Skeletal muscle satellite cell (primary cell): ENCODE measurements at regions not wholly inside any gene's neighbourhood (a gene's known extent, or its start where the extent isn't known, plus 50 kb on each side); places are given as distances from the start of the nearest gene placed in this dataset.

ENCODE experiments used
- H3K27me3 ChIP-seq: 2 replicates; pipeline ENCODE4 v1.7.0; 2013; ENCODE audit warnings: low read length; ENCODE audit not compliant: control insufficient read depth, insufficient read depth
- H3K36me3 ChIP-seq: 2 replicates; pipeline ENCODE4 v1.7.0; 2013; ENCODE audit warnings: mild to moderate bottlenecking, control low read depth, low read length; ENCODE audit not compliant: insufficient read depth
- H3K4me1 ChIP-seq: 2 replicates; pipeline ENCODE4 v1.7.0; 2013; ENCODE audit warnings: low read length; ENCODE audit not compliant: control insufficient read depth, insufficient read depth
- H3K4me2 ChIP-seq: 2 replicates; pipeline ENCODE4 v1.7.0; 2013; ENCODE audit warnings: mild to moderate bottlenecking, low read length
- H3K4me3 ChIP-seq: 2 replicates; pipeline ENCODE4 v1.7.0; 2013; ENCODE audit warnings: low read length
- H3K9ac ChIP-seq: 2 replicates; pipeline ENCODE4 v1.7.0; 2013; ENCODE audit warnings: mild to moderate bottlenecking, low read depth, low read length, moderate library complexity
- H3K9me3 ChIP-seq: replicated peaks from 2 replicates; pipeline ENCODE4 v1.7.0; 2013; ENCODE audit warnings: mild to moderate bottlenecking, control low read depth, low read length

- Histone ChIP-seq H3K9ac (no peak overlapping the region), H3K9me3 (peaks cover 13% of the 10 kb centered on the region), H3K4me1 (no peaks in the 10 kb centered on the region), H3K36me3 (no peaks in the 10 kb centered on the region), H3K27me3 (no peaks in the 10 kb centered on the region), H3K4me2 (no peak overlapping the region), H3K4me3 (no peak overlapping the region)
Measured at GRCh38 chr22:49482811-49483210, 344.9 kb downstream of the BRD1 start.

GRCh38 chr22:49481659-49482399, 345.8 kb downstream of the BRD1 start:
- H3K4me3 ChIP-seq = no peak overlapping the region
- H3K36me3 ChIP-seq = no peaks in the 10 kb centered on the region
- H3K9me3 ChIP-seq = peaks cover 13% of the 10 kb centered on the region
- no peak overlapping the region for H3K9ac ChIP-seq
- H3K27me3 ChIP-seq = no peaks in the 10 kb centered on the region
- no peak overlapping the region for H3K4me2 ChIP-seq
- no peaks in the 10 kb centered on the region for H3K4me1 ChIP-seq

DNA sequence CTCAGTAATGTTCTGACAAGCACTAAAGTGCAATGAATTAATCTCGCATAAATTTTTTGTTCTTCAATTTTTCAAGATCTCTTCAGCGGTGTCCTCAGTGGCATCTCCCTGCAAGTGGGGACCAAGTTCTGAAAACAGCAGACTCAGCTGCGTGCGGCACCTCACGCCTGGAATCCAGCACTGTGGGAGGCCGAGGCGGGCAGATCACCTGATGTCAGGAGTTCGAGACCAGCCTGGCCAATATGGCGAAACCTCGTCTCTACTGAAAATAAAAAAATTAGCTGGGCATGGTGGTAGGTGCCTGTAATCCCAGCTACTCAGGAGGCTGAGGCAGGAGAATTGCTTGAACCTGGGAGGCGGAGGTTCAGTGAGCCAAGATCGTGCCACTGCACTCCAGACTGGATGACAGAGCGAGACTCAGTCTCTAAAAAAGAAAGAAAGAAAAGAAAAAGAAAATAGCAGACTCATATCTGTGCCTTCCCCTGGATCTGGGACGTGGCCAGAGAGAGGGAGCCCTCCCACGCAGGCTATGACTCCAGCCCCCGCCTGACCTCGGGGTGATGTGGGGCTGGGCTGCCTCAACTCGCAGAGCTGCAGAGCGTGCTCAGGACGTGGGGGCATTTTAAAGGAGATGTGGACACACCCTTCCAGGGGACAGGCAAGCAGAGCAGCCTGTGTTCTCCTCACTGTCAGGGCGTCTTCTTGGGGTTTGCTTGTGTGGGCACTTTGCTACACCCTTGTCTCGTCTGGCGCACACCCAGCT, 346.6 kb downstream of the BRD1 start:
- H3K4me3 ChIP-seq = no peak overlapping the region
- H3K27me3 ChIP-seq = no peaks in the 10 kb centered on the region
- H3K9ac ChIP-seq = no peak overlapping the region
- H3K9me3 ChIP-seq = peaks cover 13% of the 10 kb centered on the region
- no peaks in the 10 kb centered on the region for H3K4me1 ChIP-seq
- H3K36me3 ChIP-seq = no peaks in the 10 kb centered on the region
- no peak overlapping the region for H3K4me2 ChIP-seq

- no peaks in the 10 kb centered on the region for H3K4me1 ChIP-seq
- H3K27me3 ChIP-seq = no peaks in the 10 kb centered on the region
- peaks cover 13% of the 10 kb centered on the region for H3K9me3 ChIP-seq
- no peaks in the 10 kb centered on the region for H3K36me3 ChIP-seq
- H3K9ac ChIP-seq = no peak overlapping the region
- H3K4me3 ChIP-seq = no peak overlapping the region
- no peak overlapping the region for H3K4me2 ChIP-seq
Measured at GRCh38 chr22:49480331-49480730, 347.3 kb downstream of the BRD1 start.

DNA sequence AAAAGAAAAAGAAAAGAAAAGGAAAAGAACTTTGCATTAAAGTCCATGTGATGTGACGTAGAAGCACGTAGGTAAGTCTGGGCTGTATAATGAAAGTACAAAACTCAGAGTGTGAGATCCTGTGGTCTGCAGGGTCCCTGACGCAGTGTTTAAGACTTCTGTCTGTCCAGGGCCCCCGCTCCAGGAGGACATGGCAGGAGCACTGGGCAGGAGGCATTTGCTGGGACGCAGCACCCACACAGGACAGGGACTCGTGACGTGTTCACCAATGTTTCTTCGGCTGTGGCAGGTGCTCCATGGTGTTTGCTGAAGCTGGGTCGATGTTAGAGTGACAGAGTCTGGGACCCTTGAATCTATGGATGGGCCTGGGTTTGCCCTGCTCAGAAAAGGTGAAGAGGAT, 348.1 kb downstream of the BRD1 start:
- Histone ChIP-seq H3K9me3 (peaks cover 17% of the 10 kb centered on the region), H3K4me1 (no peaks in the 10 kb centered on the region), H3K27me3 (no peaks in the 10 kb centered on the region), H3K9ac (no peak overlapping the region), H3K36me3 (no peaks in the 10 kb centered on the region), H3K4me2 (no peak overlapping the region), H3K4me3 (no peak overlapping the region)

GRCh38 chr22:49476800-49477400, 350.8 kb downstream of the BRD1 start:
- Histone ChIP-seq H3K9me3 (peaks cover 25% of the 10 kb centered on the region), H3K4me2 (no peak overlapping the region), H3K4me1 (no peaks in the 10 kb centered on the region), H3K27me3 (no peaks in the 10 kb centered on the region), H3K9ac (no peak overlapping the region), H3K4me3 (no peak overlapping the region), H3K36me3 (no peaks in the 10 kb centered on the region)

DNA sequence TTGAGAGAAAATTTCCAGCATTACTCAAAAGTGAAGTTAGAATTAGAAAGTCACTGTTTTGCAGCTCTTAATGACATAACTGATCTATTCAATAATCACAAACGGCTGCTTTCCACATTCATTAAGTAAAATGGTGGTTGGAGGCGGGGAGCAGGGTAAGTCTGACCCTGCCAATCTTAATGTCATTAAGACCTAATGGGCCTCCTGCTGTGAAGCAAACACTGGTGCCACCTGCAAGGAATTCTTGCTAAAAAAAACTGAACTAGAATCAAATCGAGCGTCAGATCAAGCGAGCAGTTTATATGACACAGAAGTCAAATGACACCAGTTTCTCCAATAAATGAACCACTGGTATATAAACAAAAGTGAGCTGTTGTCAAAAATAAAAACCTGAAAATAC, 351.5 kb downstream of the BRD1 start:
- peaks cover 25% of the 10 kb centered on the region for H3K9me3 ChIP-seq
- H3K27me3 ChIP-seq = no peaks in the 10 kb centered on the region
- no peak overlapping the region for H3K4me2 ChIP-seq
- H3K4me3 ChIP-seq = no peak overlapping the region
- no peaks in the 10 kb centered on the region for H3K4me1 ChIP-seq
- H3K36me3 ChIP-seq = no peaks in the 10 kb centered on the region
- no peak overlapping the region for H3K9ac ChIP-seq

DNA sequence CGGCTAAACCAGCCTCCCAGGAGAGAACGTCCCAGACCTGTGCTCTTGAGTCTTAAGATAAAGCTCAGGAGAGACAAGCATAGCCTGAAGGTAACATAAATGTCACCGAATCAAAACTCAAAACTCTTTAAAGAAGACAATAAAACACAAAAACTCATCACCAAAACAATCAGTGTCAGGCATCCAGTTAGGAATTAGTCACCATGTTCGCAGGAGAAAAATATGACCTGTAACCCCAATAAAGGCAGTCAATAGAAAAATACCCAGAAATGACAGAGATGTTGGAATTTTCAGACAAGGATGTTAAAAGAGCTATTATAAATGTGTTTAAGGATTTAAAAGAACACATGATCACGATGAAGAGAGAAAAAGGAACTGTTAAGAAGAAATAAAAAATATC, 352.4 kb downstream of the BRD1 start:
- Histone ChIP-seq H3K9ac (no peak overlapping the region), H3K9me3 (peaks cover 25% of the 10 kb centered on the region), H3K4me3 (no peak overlapping the region), H3K36me3 (no peaks in the 10 kb centered on the region), H3K4me1 (no peaks in the 10 kb centered on the region), H3K27me3 (no peaks in the 10 kb centered on the region), H3K4me2 (no peak overlapping the region)

DNA sequence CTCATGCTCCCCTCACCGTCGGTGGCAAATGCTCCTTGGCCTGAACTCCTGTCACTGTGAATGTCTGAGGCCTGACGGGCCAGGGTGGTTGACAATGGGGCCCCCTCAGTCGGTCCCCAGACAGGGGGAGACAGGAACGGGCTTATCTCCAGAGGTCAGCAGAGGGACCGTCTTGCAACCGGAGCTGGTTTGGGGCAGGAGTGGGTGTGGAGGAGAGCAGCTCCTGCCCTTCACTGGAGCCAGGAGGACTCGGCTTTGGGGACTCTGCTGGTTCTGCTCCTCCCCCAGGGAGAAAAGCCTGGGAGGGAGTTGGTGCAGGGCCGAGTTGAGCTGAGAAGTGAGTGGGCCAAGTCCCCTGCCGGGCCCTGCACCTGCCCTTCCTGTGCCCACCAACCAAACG, 354.4 kb downstream of the BRD1 start:
- Histone ChIP-seq H3K27me3 (no peaks in the 10 kb centered on the region), H3K36me3 (no peaks in the 10 kb centered on the region), H3K9ac (no peak overlapping the region), H3K4me1 (no peaks in the 10 kb centered on the region), H3K4me2 (no peak overlapping the region), H3K4me3 (no peak overlapping the region), H3K9me3 (peaks cover 27% of the 10 kb centered on the region)

DNA sequence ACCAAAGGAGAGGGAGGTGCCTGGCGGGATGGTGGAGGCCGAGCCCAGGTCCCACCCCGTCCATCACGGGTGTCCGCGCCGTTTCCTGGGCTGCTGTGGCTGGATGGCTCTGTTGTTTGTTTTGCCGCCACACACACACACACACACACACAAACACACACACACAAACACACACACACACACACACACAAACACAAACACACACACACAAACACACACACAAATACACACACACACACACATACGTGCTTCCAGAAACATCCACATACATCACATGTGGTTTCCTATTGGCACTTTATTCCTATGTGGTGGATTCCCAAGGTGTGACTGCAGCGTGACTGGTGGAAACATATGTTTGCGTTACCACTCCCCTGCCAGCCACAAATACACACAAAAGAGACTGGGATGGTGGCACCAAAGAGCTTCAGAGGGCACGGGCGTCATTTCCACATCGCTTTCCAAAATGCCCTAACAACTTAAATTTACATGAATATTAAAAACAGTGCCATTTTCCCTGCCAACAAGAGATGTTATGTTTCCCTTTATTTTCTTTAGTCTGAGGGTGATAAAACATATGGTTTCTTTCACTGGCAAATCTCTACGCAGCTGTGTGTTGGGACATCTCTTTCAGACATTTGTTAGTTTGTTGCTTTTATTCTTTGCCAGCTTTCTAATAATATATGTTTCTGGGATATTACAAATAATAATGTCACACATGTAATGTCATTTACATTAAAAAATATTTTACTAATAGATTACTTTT, 356.8 kb downstream of the BRD1 start:
- Histone ChIP-seq H3K4me3 (no peak overlapping the region), H3K9me3 (peaks cover 36% of the 10 kb centered on the region), H3K9ac (no peak overlapping the region), H3K36me3 (no peaks in the 10 kb centered on the region), H3K4me2 (no peak overlapping the region), H3K27me3 (no peaks in the 10 kb centered on the region), H3K4me1 (no peaks in the 10 kb centered on the region)
